HUES64 (cell line): ENCODE measurements at regions not wholly inside any gene's neighbourhood (a gene's known extent, or its start where the extent isn't known, plus 50 kb on each side); places are given as distances from the start of the nearest gene placed in this dataset.

Experiments used
- H3K27ac ChIP-seq: 2 replicates; pipeline ENCODE4 v1.7.0; 2013; ENCODE audit warnings: low read depth, low read length, inconsistent platforms
- H3K27me3 ChIP-seq: 2 replicates; pipeline ENCODE4 v1.6.1; 2013; ENCODE audit warnings: mild to moderate bottlenecking, low read length; ENCODE audit not compliant: insufficient read depth
- H3K36me3 ChIP-seq: 2 replicates; pipeline ENCODE4 v1.6.1; 2013; ENCODE audit warnings: mild to moderate bottlenecking, low read length; ENCODE audit not compliant: insufficient read depth
- H3K4me1 ChIP-seq: 2 replicates; pipeline ENCODE4 v1.6.1; 2013; ENCODE audit warnings: mild to moderate bottlenecking, low read length, moderate library complexity; ENCODE audit not compliant: insufficient read depth
- H3K4me3 ChIP-seq: 2 replicates; pipeline ENCODE4 v1.5.1; 2013; ENCODE audit warnings: mild to moderate bottlenecking, low read length, moderate library complexity
- H3K9ac ChIP-seq: 2 replicates; pipeline ENCODE4 v1.6.1; 2013; ENCODE audit warnings: mild to moderate bottlenecking, low read depth, low read length
- H3K9me3 ChIP-seq: 2 replicates; pipeline ENCODE4 v1.6.1; 2013; ENCODE audit warnings: low read depth, low read length; ENCODE audit not compliant: insufficient read depth
- WGBS: fragments of 150-250, 120-280 bp; methylation state at CpG from one replicate; pipeline ENCODE4 v1.1.7; 2013; ENCODE audit warnings: missing lambda C conversion rate; 5-methylcytosine and 5-hydroxymethylcytosine counted together

- WGBS: 100% methylated on average over 2 of the region's 3 CpGs
- no peak overlapping the region for H3K9ac ChIP-seq
- H3K27me3 ChIP-seq: no peaks in the 10 kb centered on the region
- no peak overlapping the region for H3K4me3 ChIP-seq
- no peaks in the 10 kb centered on the region for H3K4me1 ChIP-seq
- H3K27ac ChIP-seq: no peak overlapping the region
- H3K9me3 ChIP-seq: no peaks in the 10 kb centered on the region
- H3K36me3 ChIP-seq: no peaks in the 10 kb centered on the region
These were observed 263.2 kb downstream of the SEC23A start for GRCh38 chr14:38839694-38840365.

- WGBS: 91% methylated on average over 7 of the region's 8 CpGs
- H3K4me1 ChIP-seq: no peaks in the 10 kb centered on the region
- H3K4me3 ChIP-seq: no peak overlapping the region
- H3K27ac ChIP-seq: no peak overlapping the region
- no peak overlapping the region for H3K9ac ChIP-seq
- H3K9me3 ChIP-seq: no peaks in the 10 kb centered on the region
- no peaks in the 10 kb centered on the region for H3K27me3 ChIP-seq
- H3K36me3 ChIP-seq: no peaks in the 10 kb centered on the region
These were observed 264.1 kb downstream of the SEC23A start for GRCh38 chr14:38838979-38839323.

- no peaks in the 10 kb centered on the region for H3K36me3 ChIP-seq
- H3K4me3 ChIP-seq: no peak overlapping the region
- 92% methylated on average over 27 of the region's 27 CpGs for WGBS
- no peaks in the 10 kb centered on the region for H3K27me3 ChIP-seq
- H3K4me1 ChIP-seq: no peaks in the 10 kb centered on the region
- no peaks in the 10 kb centered on the region for H3K9me3 ChIP-seq
- no peak overlapping the region for H3K27ac ChIP-seq
- H3K9ac ChIP-seq: no peak overlapping the region
These were observed 264.7 kb downstream of the SEC23A start for GRCh38 chr14:38838049-38838978.

DNA sequence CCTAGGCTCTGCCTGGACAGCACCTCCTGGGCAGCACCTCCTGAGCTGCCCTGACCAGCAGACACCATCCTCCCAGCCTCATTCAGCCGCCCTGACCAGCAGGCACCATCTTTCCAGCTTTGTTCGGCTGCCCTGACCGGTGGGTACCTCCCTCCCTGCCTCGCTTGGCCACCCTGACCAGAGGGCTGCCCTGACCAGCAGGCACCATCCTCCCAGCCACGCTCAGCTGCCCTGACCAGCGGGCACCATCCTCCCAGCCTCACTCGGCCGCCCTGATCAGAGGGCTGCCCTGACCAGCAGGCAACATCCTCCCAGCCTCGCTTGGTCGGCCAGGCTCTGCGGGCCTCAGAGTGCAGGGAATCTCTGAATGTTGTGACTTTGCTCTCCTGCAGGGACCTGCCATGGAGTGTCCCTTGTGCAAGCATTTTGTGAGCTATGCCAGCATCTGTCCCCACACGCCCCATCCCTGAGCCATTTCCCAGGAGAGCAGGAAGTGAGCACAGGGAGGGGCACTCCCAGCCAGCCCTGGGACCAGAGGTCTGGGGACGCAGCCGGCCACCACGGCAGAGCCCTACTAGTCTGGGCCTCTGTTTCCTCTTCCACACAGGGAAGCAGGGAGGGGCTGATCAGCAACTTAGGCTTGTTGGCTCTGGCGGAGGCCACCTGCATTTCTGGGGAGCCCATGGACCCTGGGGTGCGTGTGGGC is 265.5 kb downstream of the SEC23A start:
- Histone ChIP-seq H3K4me1 (no peaks in the 10 kb centered on the region), H3K27ac (no peak overlapping the region), H3K4me3 (no peak overlapping the region), H3K36me3 (no peaks in the 10 kb centered on the region), H3K9ac (no peak overlapping the region), H3K9me3 (no peaks in the 10 kb centered on the region), H3K27me3 (no peaks in the 10 kb centered on the region)
- WGBS: 93% methylated on average over 17 of the region's 17 CpGs

- WGBS: 96% methylated on average over 7 of the region's 7 CpGs
- no peak overlapping the region for H3K4me3 ChIP-seq
These were observed 266.5 kb downstream of the SEC23A start for GRCh38 chr14:38836539-38836938.

DNA sequence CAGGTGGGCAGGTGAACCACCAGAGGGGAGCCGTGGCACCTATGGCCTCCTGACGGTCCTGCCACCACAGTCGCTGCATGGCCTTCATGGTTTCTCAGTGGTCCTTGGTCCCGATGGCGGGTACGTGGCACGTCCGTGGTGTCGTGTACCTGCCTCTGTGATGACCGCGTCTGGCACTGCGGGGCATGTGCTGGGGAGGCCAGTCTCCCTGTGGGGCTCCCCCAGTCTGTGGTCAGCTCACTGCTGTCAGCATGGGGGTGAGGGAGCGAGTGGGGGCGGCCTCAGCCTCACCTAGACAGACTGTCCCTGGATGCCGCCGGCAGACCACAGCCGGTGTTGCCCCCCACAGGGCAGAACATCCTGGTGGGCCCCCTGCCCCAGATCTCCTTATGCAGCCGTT is 267.2 kb downstream of the SEC23A start:
- Histone ChIP-seq H3K9ac (no peak overlapping the region), H3K36me3 (no peaks in the 10 kb centered on the region), H3K27ac (no peak overlapping the region), H3K4me1 (no peaks in the 10 kb centered on the region), H3K9me3 (no peaks in the 10 kb centered on the region), H3K27me3 (no peaks in the 10 kb centered on the region), H3K4me3 (no peak overlapping the region)
- WGBS: 96% methylated on average over 18 of the region's 18 CpGs

More at GRCh38 chr14:38836539-38836938, 266.5 kb downstream of the SEC23A start:
- no peak overlapping the region for H3K9ac ChIP-seq
- H3K36me3 ChIP-seq: no peaks in the 10 kb centered on the region
- no peaks in the 10 kb centered on the region for H3K9me3 ChIP-seq
- H3K27ac ChIP-seq: no peak overlapping the region
- no peaks in the 10 kb centered on the region for H3K4me1 ChIP-seq
- no peaks in the 10 kb centered on the region for H3K27me3 ChIP-seq

GRCh38 chr14:38828183-38828827 is 274.7 kb downstream of the SEC23A start:
- H3K27me3 ChIP-seq: no peaks in the 10 kb centered on the region
- no peak overlapping the region for H3K27ac ChIP-seq
- WGBS: 92% methylated on average over 5 of the region's 5 CpGs
- no peak overlapping the region for H3K9ac ChIP-seq
- H3K4me3 ChIP-seq: no peak overlapping the region
- H3K4me1 ChIP-seq: peaks cover 7% of the 10 kb centered on the region
- no peaks in the 10 kb centered on the region for H3K9me3 ChIP-seq
- no peaks in the 10 kb centered on the region for H3K36me3 ChIP-seq

DNA sequence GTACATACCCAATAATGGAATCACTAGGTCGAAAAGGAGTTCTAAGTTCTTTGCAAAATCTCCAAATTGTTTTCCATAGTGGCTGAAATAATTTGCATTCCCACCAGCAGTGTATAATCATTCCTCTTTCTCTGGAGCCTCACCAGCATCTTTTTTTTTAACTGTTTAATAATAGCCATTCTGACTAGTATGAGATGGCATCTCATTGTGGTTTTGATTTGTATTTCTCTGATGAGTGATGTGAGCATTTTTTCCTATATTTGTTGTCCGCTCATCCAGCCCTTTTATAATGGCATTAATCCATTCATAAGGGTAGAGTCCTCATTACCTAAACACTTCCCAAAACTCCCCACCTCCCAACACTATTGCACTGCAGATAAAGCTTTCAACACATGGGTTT is 278.3 kb downstream of the SEC23A start:
- 100% methylated on average over 2 of the region's 2 CpGs for WGBS
- Histone ChIP-seq H3K4me1 (peaks cover 7% of the 10 kb centered on the region), H3K27me3 (no peaks in the 10 kb centered on the region)

DNA sequence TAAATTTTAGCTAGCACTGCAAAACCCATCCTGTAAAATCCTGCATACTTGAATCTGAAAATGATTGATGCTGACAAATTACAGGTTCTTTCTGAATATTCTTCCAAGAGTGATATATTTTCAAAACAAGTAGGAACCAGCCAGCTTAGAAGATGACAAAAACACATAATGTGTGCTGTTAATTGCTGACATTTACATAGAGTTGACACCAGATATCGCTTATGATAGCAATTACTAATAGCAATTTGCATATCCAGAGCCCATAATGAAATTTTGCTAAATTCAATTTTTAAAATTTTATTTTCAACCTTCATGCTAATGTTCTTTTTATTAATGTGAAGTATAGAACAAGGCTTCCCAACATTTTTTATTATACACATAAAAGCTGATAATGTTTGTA is 284.5 kb downstream of the SEC23A start:
- no peaks in the 10 kb centered on the region for H3K27me3 ChIP-seq
- H3K27ac ChIP-seq: no peak overlapping the region
- H3K9me3 ChIP-seq: no peaks in the 10 kb centered on the region
- no peak overlapping the region for H3K4me3 ChIP-seq
- no peaks in the 10 kb centered on the region for H3K4me1 ChIP-seq
- no peaks in the 10 kb centered on the region for H3K36me3 ChIP-seq
- no peak overlapping the region for H3K9ac ChIP-seq
- 92% methylated on average over 1 of the region's 1 CpG for WGBS

More for the DNA sequence above, 278.3 kb downstream of the SEC23A start:
- Histone ChIP-seq H3K27ac (no peak overlapping the region), H3K4me3 (no peak overlapping the region), H3K9ac (no peak overlapping the region), H3K36me3 (no peaks in the 10 kb centered on the region), H3K9me3 (no peaks in the 10 kb centered on the region)

DNA sequence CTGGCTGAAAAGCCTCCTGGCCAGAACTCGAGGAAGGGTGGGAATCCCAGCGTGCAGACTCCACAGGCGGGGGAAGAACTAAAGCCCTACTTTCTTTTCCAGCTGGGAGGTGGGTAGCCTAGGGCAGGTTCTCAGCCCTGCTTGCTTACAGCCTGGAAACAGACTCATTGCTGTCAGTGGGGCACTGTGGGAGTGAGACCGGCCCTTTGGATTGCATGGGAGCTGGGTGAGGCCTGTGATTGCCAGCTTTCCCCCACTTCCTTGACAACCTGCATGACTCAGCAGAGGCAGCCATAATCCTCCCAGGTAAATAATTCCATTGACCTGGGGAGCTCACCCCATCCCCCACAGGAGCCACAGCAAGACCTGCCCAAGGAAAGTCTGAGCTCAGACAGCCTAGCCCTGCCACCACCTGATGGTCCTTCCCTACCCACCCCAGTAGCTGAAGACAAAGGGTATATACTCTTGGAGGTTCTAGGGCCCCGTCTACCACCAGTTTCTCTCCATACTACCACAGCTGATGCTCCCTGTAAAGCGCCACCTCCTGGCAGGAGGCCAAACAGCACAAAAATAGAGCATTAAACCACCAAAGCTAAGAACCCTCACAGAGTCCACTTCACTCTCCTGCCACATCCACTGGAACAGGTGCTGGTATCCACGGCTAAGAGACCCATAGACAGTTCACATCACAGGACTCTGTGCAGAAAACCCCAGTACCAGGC is 294.1 kb downstream of the SEC23A start:
- Histone ChIP-seq H3K27ac (peak overlapping the region; percentile 57; the same call in 1 of the 2 replicates), H3K4me3 (no peak overlapping the region), H3K4me1 (no peaks in the 10 kb centered on the region), H3K36me3 (no peaks in the 10 kb centered on the region), H3K9ac (no peak overlapping the region), H3K27me3 (no peaks in the 10 kb centered on the region), H3K9me3 (no peaks in the 10 kb centered on the region; the same call in 1 of the 2 replicates)
- 82% methylated on average over 7 of the region's 7 CpGs for WGBS
